ENCODE measurements at regions not wholly inside any gene's neighbourhood (a gene's known extent, or its start where the extent isn't known, plus 50 kb on each side); places are given as distances from the start of the nearest gene placed in this dataset.
A peak's percentile ranks its signal among the peaks of the same experiment; 100 is the strongest.

DNA sequence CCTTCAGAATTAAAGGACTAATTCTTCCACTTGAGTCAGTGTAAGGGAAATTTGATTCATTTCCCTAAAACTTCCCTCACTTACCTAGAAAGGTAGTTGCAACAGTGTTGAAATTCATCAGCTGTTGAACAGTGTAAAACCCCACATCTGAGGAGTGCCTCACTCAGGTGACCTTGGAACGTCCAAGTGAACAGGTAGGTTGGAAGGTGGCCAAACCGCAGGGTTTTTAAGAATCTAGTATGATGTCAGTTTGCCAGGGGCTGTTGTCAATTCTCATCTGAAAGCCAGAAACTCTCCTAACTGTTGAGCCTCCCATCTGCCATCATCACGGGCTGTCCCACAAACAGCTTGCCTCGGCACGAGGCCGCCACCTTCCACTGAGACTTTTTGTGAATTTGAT is 105.7 kb downstream of the TMEM174 start (continued):
- TF ChIP-seq POLR2AphosphoS5 (IDR thresholded peaks at IDR 0.05; ENCODE audit: low read depth) (no peak), CTCF (conservative IDR thresholded peaks at IDR 0.05; ENCODE audit: low read depth in 2 of 2) (no peak)

DNA sequence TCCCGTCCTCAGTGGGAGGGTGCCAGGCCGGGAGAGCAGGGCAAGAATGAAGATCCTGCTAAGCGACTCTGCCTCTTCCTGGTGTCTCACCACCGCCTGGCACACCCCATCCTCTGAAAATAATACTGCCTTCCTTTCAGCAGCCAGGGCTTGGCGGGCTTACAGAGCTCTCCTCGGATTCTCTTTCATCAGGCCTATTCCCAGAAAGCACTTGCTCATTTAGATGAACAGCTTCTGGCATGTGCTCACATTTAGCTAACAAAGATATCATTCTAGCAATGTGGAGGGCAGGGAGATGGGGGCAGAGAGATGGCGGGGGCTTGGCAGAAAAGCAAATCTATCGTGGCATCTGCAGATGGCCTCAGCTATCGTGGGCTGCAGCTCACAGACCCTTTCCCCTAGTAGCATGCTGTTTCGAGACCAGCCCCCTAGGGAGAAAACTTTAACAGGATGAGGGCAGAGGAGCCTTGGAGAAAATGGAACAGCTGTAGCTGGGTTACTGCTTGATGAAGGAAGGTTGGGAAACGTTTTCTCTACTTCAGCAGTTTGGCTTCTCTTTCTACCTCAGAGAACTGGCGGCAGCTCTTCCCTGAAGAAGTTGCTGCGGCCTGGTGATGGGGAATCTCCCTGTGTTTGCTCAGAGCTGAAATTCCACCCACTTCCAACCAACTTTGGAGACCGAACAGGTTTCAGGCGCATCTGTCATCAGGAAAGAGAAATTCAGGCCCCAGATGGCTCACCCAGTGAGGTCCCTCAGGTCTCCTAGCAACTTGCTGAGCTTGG is 102.1 kb downstream of the TMEM174 start:
- Histone ChIP-seq H3K9me2 (ENCODE audit: insufficient read depth) (peaks cover 6% of the 10 kb centered on the region; the same call in 1 of the 2 replicates), H3K27me3 (ENCODE audit: insufficient read depth) (no peaks in the 10 kb centered on the region), H3K4me3 (no peak overlapping the region), H3F3A (replicated peaks; ENCODE audit: low read depth) (no peaks in the 10 kb centered on the region), H3K27ac (ENCODE audit: low read depth) (no peak overlapping the region), H3K4me2 (no peak overlapping the region), H2AFZ (peak overlapping the region; percentile 70; the same call in 1 of the 2 replicates), H3K79me2 (replicated peaks; ENCODE audit: insufficient read depth) (no peaks in the 10 kb centered on the region), H3K36me3 (ENCODE audit: insufficient read depth) (no peaks in the 10 kb centered on the region), H4K20me1 (replicated peaks; ENCODE audit: insufficient read depth) (0 out of 2 replicates have a peak, but pooled peaks cover 4% of the 10 kb centered on the region), H3K4me1 (ENCODE audit: insufficient read depth) (peaks cover 3% of the 10 kb centered on the region; the same call in 1 of the 2 replicates)
- no peaks in the 10 kb centered on the region for H3K9me3 Mint-ChIP-seq
- ATAC-seq: peak; percentile 43; the same call in 2 of the 3 replicates
- no peak for TF ChIP-seq EZH2 (IDR thresholded peaks at IDR 0.05; ENCODE audit: low read depth, unreplicated experiment)
- no peak for TF ChIP-seq CREB1 (CRISPR knock-in tag; IDR thresholded peaks at IDR 0.05; ENCODE audit: low read depth)
- TF ChIP-seq, protein P1, sequence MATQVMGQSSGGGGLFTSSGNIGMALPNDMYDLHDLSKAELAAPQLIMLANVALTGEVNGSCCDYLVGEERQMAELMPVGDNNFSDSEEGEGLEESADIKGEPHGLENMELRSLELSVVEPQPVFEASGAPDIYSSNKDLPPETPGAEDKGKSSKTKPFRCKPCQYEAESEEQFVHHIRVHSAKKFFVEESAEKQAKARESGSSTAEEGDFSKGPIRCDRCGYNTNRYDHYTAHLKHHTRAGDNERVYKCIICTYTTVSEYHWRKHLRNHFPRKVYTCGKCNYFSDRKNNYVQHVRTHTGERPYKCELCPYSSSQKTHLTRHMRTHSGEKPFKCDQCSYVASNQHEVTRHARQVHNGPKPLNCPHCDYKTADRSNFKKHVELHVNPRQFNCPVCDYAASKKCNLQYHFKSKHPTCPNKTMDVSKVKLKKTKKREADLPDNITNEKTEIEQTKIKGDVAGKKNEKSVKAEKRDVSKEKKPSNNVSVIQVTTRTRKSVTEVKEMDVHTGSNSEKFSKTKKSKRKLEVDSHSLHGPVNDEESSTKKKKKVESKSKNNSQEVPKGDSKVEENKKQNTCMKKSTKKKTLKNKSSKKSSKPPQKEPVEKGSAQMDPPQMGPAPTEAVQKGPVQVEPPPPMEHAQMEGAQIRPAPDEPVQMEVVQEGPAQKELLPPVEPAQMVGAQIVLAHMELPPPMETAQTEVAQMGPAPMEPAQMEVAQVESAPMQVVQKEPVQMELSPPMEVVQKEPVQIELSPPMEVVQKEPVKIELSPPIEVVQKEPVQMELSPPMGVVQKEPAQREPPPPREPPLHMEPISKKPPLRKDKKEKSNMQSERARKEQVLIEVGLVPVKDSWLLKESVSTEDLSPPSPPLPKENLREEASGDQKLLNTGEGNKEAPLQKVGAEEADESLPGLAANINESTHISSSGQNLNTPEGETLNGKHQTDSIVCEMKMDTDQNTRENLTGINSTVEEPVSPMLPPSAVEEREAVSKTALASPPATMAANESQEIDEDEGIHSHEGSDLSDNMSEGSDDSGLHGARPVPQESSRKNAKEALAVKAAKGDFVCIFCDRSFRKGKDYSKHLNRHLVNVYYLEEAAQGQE (IDR thresholded peaks at IDR 0.05; ENCODE audit: unreplicated experiment): no peak
- TF ChIP-seq ZNF114 (CRISPR knock-in tag; IDR thresholded peaks at IDR 0.05): no peak
- no peak for TF ChIP-seq EZH2phosphoT487 (IDR thresholded peaks at IDR 0.05; ENCODE audit: unreplicated experiment)
- peaks cover 3% of the 10 kb centered on the region for H3K27me3 Mint-ChIP-seq (ENCODE audit: insufficient read depth, low read depth, poor library complexity)
- H3K4me3 Mint-ChIP-seq: no peak overlapping the region
- H3K36me3 Mint-ChIP-seq (ENCODE audit: low read depth): no peaks in the 10 kb centered on the region
- DNase-seq (ENCODE audit: low spot score): no peak
- H3K4me1 Mint-ChIP-seq: peaks cover 11% of the 10 kb centered on the region
- H3K27ac Mint-ChIP-seq: no peak overlapping the region
